ENCODE measurements at regions not wholly inside any gene's neighbourhood (a gene's known extent, or its start where the extent isn't known, plus 50 kb on each side); places are given as distances from the start of the nearest gene placed in this dataset.

DNA sequence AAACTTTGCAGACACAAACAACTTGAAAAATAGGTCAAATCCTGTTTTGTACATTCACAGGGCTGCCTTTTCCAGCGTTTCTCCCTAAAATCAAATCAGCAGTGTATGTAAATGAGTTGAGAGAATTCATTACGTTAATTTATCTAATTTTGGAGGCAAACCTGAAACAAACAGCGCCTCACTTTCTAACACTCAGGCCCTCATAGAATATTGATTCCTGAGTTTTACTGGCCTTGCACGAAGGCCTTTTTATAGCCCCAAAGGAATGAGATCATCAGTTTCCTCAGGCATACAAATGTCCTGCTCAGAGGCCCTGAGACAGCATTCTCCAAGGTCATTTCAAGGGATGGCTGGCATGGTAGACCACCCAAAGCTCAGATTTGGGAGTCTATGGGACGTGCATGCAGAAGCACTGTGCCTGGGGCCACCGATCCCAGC lies 131.7 kb upstream of the CHST15 start:
- TF ChIP-seq POLR2A (IDR thresholded peaks at IDR 0.05), result no peak
- TF ChIP-seq, protein P1, sequence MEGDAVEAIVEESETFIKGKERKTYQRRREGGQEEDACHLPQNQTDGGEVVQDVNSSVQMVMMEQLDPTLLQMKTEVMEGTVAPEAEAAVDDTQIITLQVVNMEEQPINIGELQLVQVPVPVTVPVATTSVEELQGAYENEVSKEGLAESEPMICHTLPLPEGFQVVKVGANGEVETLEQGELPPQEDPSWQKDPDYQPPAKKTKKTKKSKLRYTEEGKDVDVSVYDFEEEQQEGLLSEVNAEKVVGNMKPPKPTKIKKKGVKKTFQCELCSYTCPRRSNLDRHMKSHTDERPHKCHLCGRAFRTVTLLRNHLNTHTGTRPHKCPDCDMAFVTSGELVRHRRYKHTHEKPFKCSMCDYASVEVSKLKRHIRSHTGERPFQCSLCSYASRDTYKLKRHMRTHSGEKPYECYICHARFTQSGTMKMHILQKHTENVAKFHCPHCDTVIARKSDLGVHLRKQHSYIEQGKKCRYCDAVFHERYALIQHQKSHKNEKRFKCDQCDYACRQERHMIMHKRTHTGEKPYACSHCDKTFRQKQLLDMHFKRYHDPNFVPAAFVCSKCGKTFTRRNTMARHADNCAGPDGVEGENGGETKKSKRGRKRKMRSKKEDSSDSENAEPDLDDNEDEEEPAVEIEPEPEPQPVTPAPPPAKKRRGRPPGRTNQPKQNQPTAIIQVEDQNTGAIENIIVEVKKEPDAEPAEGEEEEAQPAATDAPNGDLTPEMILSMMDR (IDR thresholded peaks at IDR 0.05), result no peak
